ENCODE measurements at regions not wholly inside any gene's neighbourhood (a gene's known extent, or its start where the extent isn't known, plus 50 kb on each side); places are given as distances from the start of the nearest gene placed in this dataset.

DNA sequence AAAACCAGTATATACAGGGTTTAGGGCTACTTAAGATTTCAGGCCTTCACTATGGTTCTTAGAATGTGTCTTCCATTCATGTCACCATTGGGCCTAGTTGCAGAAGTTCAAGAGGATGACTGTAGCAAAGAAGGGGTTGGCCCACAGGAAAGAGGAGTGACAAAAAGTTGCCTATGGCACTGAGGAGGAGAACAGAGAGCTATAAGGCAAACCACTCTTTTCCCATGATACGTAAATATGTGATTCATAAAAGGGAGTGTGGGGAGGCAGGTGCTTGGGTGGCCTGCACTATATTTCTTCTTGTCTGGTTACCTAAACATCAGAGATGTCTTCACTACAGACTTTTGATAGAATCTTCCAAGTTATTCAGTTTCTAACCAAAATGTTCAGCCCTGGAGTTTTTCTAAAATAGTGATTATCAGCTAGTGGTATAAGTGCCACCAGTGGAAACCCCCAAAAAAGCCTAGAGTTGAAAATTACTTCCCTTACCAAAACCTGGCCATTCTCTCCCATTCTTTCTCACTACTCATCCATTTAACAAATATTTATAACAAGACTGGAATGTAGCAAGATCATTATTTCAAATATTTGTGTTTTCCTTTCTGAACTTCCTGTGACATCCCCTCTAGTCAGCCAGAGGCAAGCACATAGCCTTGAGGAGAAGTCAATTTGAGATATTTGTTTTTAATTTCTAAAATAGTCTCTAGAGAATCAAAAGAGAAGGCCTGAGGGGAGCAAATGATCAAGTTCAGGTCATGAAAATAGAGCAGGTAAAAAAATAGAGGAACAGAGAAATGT lies 367.4 kb downstream of the EFNA5 start:
- TF ChIP-seq SP1 (IDR thresholded peaks at IDR 0.05) (no peak), JUND (IDR thresholded peaks at IDR 0.05) (no peak), RAD21 (IDR thresholded peaks at IDR 0.05) (no peak)
- TF ChIP-seq, protein P1, sequence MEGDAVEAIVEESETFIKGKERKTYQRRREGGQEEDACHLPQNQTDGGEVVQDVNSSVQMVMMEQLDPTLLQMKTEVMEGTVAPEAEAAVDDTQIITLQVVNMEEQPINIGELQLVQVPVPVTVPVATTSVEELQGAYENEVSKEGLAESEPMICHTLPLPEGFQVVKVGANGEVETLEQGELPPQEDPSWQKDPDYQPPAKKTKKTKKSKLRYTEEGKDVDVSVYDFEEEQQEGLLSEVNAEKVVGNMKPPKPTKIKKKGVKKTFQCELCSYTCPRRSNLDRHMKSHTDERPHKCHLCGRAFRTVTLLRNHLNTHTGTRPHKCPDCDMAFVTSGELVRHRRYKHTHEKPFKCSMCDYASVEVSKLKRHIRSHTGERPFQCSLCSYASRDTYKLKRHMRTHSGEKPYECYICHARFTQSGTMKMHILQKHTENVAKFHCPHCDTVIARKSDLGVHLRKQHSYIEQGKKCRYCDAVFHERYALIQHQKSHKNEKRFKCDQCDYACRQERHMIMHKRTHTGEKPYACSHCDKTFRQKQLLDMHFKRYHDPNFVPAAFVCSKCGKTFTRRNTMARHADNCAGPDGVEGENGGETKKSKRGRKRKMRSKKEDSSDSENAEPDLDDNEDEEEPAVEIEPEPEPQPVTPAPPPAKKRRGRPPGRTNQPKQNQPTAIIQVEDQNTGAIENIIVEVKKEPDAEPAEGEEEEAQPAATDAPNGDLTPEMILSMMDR (IDR thresholded peaks at IDR 0.05; ENCODE audit: low read depth, low read length, missing input control), result no peak
- TF ChIP-seq, protein P2, sequence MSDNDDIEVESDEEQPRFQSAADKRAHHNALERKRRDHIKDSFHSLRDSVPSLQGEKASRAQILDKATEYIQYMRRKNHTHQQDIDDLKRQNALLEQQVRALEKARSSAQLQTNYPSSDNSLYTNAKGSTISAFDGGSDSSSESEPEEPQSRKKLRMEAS (IDR thresholded peaks at IDR 0.05), result no peak

All from liver (tissue), 3 donors.